H1 (cell line): ENCODE measurements at regions not wholly inside any gene's neighbourhood (a gene's known extent, or its start where the extent isn't known, plus 50 kb on each side); places are given as distances from the start of the nearest gene placed in this dataset.

Experiments
- CTCF ChIA-PET: fragments of 300-600 bp; sonication (Branson Sonifier 250); formaldehyde crosslinking; loops from one replicate; lab custom pipeline; 2021; ENCODE audit not compliant: partially characterized antibody; lab: Charles Lee
- POLR2A ChIA-PET: fragments of 300-600 bp; sonication (Branson Sonifier 250); formaldehyde crosslinking; loops from one replicate; lab custom pipeline; 2021; ENCODE audit warnings: inconsistent platforms; ENCODE audit not compliant: partially characterized antibody; lab: Charles Lee
- DNase-seq, 2 experiments: peaks; one replicate each; pipeline versions ENCODE4 v3.0.0 to v3.0.0-alpha.2; 2010 to 2022; ENCODE audit warnings: low spot score in 2 of 2, low read depth in 1 of 2, mixed read lengths in 1 of 2
- FAIRE-seq: peaks from 2 replicates; lab custom pipeline; 2011; peaks lifted over from hg19 to GRCh38; lab: Jason Lieb, UNC
- H2AFZ ChIP-seq: 2 replicates; pipeline ENCODE4 v1.8.1; 2012; ENCODE audit warnings: low read length, inconsistent platforms
- H2AK5ac ChIP-seq: 2 replicates; pipeline ENCODE4 v1.6.1; 2013; ENCODE audit warnings: low read depth, low read length
- H2BK120ac ChIP-seq: replicated peaks from 2 replicates; pipeline ENCODE3; 2013; ENCODE audit warnings: low read depth, low read length, inconsistent platforms
- H2BK12ac ChIP-seq: 2 replicates; pipeline ENCODE4 v1.6.1; 2013; ENCODE audit warnings: low read depth, low read length
- H2BK15ac ChIP-seq: 2 replicates; pipeline ENCODE4 v1.6.1; 2013; ENCODE audit warnings: low read length
- H2BK20ac ChIP-seq: 2 replicates; pipeline ENCODE4 v1.6.1; 2013; ENCODE audit warnings: low read length
- H2BK5ac ChIP-seq: 2 replicates; pipeline ENCODE4 v1.6.1; 2013; ENCODE audit warnings: low read depth, low read length
- H3K14ac ChIP-seq: 2 replicates; pipeline ENCODE4 v1.6.1; 2013; ENCODE audit warnings: inconsistent platforms; ENCODE audit not compliant: insufficient read length
- H3K18ac ChIP-seq: 2 replicates; pipeline ENCODE4 v1.6.1; 2013; ENCODE audit warnings: low read length; ENCODE audit errors: extremely low read depth
- H3K23ac ChIP-seq: 2 replicates; pipeline ENCODE4 v1.6.1; 2013; ENCODE audit warnings: inconsistent platforms; ENCODE audit not compliant: insufficient read length
- H3K23me2 ChIP-seq: 2 replicates; pipeline ENCODE4 v1.6.1; 2013; ENCODE audit warnings: low read depth, low read length
- H3K27ac ChIP-seq: 2 replicates; pipeline ENCODE4 v1.6.1; 2011; ENCODE audit warnings: low read depth, low read length, inconsistent platforms
- H3K27me3 ChIP-seq, 4 experiments: replicated peaks in 1 of 4; 1 replicate in 1 of 4; 2 replicates in 3 of 4; pipeline versions ENCODE4 v1.6.1 to v1.8.1; 2011 to 2013; ENCODE audit warnings: low read length in 3 of 4, mild to moderate bottlenecking in 3 of 4, inconsistent platforms in 2 of 4, mixed read lengths in 2 of 4, moderate library complexity in 1 of 4; ENCODE audit not compliant: control insufficient read depth in 3 of 4, insufficient read depth in 3 of 4; ENCODE audit errors: extremely low read depth in 1 of 4
- H3K36me3 ChIP-seq, 4 experiments: 2 replicates each; pipeline versions ENCODE4 v1.6.1 to v1.8.1; 2011 to 2013; ENCODE audit warnings: mild to moderate bottlenecking in 4 of 4, low read length in 3 of 4, moderate library complexity in 2 of 4, control low read depth in 1 of 4, inconsistent platforms in 1 of 4; ENCODE audit not compliant: insufficient read depth in 4 of 4, control insufficient read depth in 2 of 4
- H3K4ac ChIP-seq: replicated peaks from 2 replicates; pipeline ENCODE3; 2013; ENCODE audit warnings: low read length, low read depth, mixed read lengths, inconsistent platforms; ENCODE audit not compliant: insufficient read length
- H3K4me1 ChIP-seq, 4 experiments: replicated peaks in 1 of 4; 1 replicate in 1 of 4; 2 replicates in 3 of 4; pipeline versions ENCODE4 v1.6.1 to v1.8.1; 2011 to 2013; ENCODE audit warnings: low read length in 3 of 4, inconsistent platforms in 2 of 4, mixed read lengths in 1 of 4; ENCODE audit not compliant: insufficient read depth in 4 of 4, control insufficient read depth in 3 of 4
- H3K4me2 ChIP-seq, 2 experiments: 2 replicates each; pipeline versions ENCODE4 v1.6.1 to v1.8.1; 2011 to 2013; ENCODE audit warnings: low read depth in 2 of 2, low read length in 2 of 2, control low read depth in 1 of 2, inconsistent platforms in 1 of 2, mild to moderate bottlenecking in 1 of 2; ENCODE audit not compliant: insufficient read depth in 1 of 2
- H3K4me3 ChIP-seq, 4 experiments: fragments of 200-600, 300-600 bp in 1 of 4; sonication (generic), shearing (Covaris generic), sonication (Bioruptor Twin) in 1 of 4; 2 replicates each; pipeline versions ENCODE4 v1.5.1 to v1.8.1; 2011 to 2016; ENCODE audit warnings: low read length in 4 of 4, low read depth in 3 of 4, control low read depth in 2 of 4, inconsistent platforms in 2 of 4, mild to moderate bottlenecking in 2 of 4, mixed read lengths in 1 of 4, moderate library complexity in 1 of 4; ENCODE audit not compliant: insufficient read depth in 2 of 4; ENCODE audit errors: extremely low read depth in 1 of 4
- H3K56ac ChIP-seq: replicated peaks from 2 replicates; pipeline ENCODE3; 2013; ENCODE audit warnings: low read depth, mild to moderate bottlenecking, mixed read lengths, low read length, inconsistent platforms; ENCODE audit not compliant: insufficient read length
- H3K79me1 ChIP-seq: 2 replicates; pipeline ENCODE4 v1.6.1; 2013; ENCODE audit warnings: low read depth, low read length, control low read depth
- H3K79me2 ChIP-seq, 2 experiments: 2 replicates each; pipeline versions ENCODE4 v1.6.1 to v1.8.1; 2012 to 2013; ENCODE audit warnings: low read length in 2 of 2, mild to moderate bottlenecking in 2 of 2, inconsistent platforms in 1 of 2; ENCODE audit not compliant: insufficient read depth in 2 of 2, control insufficient read depth in 1 of 2
- H3K9ac ChIP-seq, 4 experiments: replicated peaks in 1 of 4; 1 replicate in 1 of 4; 2 replicates in 3 of 4; pipeline versions ENCODE4 v1.6.1 to v1.8.1; 2011 to 2013; ENCODE audit warnings: low read depth in 3 of 4, low read length in 3 of 4, control low read depth in 2 of 4, mild to moderate bottlenecking in 2 of 4, moderate library complexity in 2 of 4, inconsistent platforms in 1 of 4; ENCODE audit errors: extremely low read depth in 1 of 4
- H3K9me3 ChIP-seq, 2 experiments: 2 replicates each; pipeline versions ENCODE4 v1.6.1 to v1.8.1; 2012 to 2013; ENCODE audit warnings: mild to moderate bottlenecking in 2 of 2, moderate library complexity in 2 of 2, control low read depth in 1 of 2, inconsistent platforms in 1 of 2, low read depth in 1 of 2, low read length in 1 of 2, mixed read lengths in 1 of 2; ENCODE audit not compliant: insufficient read depth in 2 of 2
- H4K20me1 ChIP-seq, 2 experiments: replicated peaks in 1 of 2; 2 replicates each; pipeline versions ENCODE3 to v1.8.1; 2011 to 2013; ENCODE audit warnings: inconsistent platforms in 2 of 2, low read length in 2 of 2, mild to moderate bottlenecking in 1 of 2; ENCODE audit not compliant: insufficient read depth in 2 of 2, control insufficient read depth in 1 of 2
- H4K5ac ChIP-seq: 2 replicates; pipeline ENCODE4 v1.6.1; 2013; ENCODE audit warnings: low read length, low read depth, mixed read lengths, inconsistent platforms; ENCODE audit not compliant: insufficient read length
- H4K8ac ChIP-seq: 2 replicates; pipeline ENCODE4 v1.8.0; 2013; ENCODE audit warnings: mild to moderate bottlenecking, moderate library complexity, low read length, inconsistent platforms; ENCODE audit not compliant: insufficient read depth; ENCODE audit errors: extremely low read depth
- H4K91ac ChIP-seq: replicated peaks from 2 replicates; pipeline ENCODE3; 2013; ENCODE audit warnings: low read length, mixed read lengths, inconsistent platforms; ENCODE audit not compliant: insufficient read length
- NANOG ChIP-seq: IDR thresholded peaks from 2 replicates; pipeline ENCODE4 v1.6.1; 2011; ENCODE audit warnings: low read length, low read depth, mild to moderate bottlenecking, inconsistent platforms; ENCODE audit not compliant: insufficient read depth, poor library complexity, severe bottlenecking
- SP4 ChIP-seq: IDR thresholded peaks from 2 replicates; pipeline ENCODE4 v1.6.1; 2012; ENCODE audit warnings: low read length, inconsistent platforms
- WGBS, 2 experiments: shearing (Covaris generic) in 1 of 2; methylation state at CpG; one replicate each; pipeline versions ENCODE4 v1.1.6 to v1.1.7; 2013 to 2015; ENCODE audit warnings: low lambda C conversion rate in 2 of 2, mixed read lengths in 2 of 2, inconsistent platforms in 1 of 2, low coverage in 1 of 2, missing lambda C conversion rate in 1 of 2; ENCODE audit not compliant: insufficient replicate concordance in 2 of 2, insufficient coverage in 1 of 2, insufficient read length in 1 of 2; ENCODE audit errors: extremely low coverage in 1 of 2, missing lambda C conversion rate in 1 of 2; 5-methylcytosine and 5-hydroxymethylcytosine counted together

DNA sequence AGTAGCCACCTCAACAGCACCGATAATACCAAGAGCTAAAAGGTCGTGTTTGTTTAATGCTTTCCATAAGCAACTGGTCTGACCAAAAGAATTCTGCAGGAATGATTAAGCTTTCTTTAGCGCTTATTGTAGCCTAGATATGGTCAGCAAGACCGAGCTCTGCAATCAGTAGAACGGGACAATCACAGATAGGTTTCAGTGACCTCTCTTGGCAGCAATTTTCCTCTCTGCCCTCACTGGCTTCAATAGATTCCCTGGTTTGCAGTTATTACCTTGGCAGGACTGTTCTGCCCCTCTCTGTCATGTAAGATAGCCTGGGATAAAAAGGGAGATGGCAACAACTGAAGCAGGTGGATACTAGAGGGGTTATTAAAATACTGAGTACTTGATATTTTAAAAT is 337.1 kb upstream of the NECTIN3 start:
- H4K20me1 ChIP-seq: no peaks in the 10 kb centered on the region
- no peak overlapping the region for H3K23ac ChIP-seq
- no peaks in the 10 kb centered on the region for H3K4me1 ChIP-seq
- H3K9ac ChIP-seq: no peak overlapping the region
- POLR2A ChIA-PET: no interaction called here
- CTCF ChIA-PET: no interaction called here
- no peaks in the 10 kb centered on the region for H3K27me3 ChIP-seq
- no peak overlapping the region for H2BK15ac ChIP-seq
- H2BK20ac ChIP-seq: no peak overlapping the region
- no peak overlapping the region for H3K27ac ChIP-seq
- H3K36me3 ChIP-seq: no peaks in the 10 kb centered on the region
- H3K4me3 ChIP-seq: no peak overlapping the region
- no peak overlapping the region for H4K5ac ChIP-seq
- H2BK12ac ChIP-seq: no peak overlapping the region
- H3K4ac ChIP-seq: no peak overlapping the region
- no peaks in the 10 kb centered on the region for H3K9me3 ChIP-seq
- no peak overlapping the region for H3K14ac ChIP-seq
- H3K79me1 ChIP-seq: no peaks in the 10 kb centered on the region
- no peak overlapping the region for H2BK120ac ChIP-seq
- 90% methylated on average over 5 of the region's 5 CpGs; no CpG with 5 or more reads in 1 of the 2 experiments for WGBS, 2 experiments
- H2AFZ ChIP-seq: no peak overlapping the region
- no peak overlapping the region for H3K4me2 ChIP-seq
- no peak overlapping the region for H3K56ac ChIP-seq
- no peak for DNase-seq
- H4K91ac ChIP-seq: no peak overlapping the region
- no peak overlapping the region for H3K18ac ChIP-seq
- no peak for FAIRE-seq
- H4K8ac ChIP-seq: no peak overlapping the region
- no peaks in the 10 kb centered on the region for H3K23me2 ChIP-seq
- H2BK5ac ChIP-seq: no peak overlapping the region
- no peak overlapping the region for H2AK5ac ChIP-seq
- H3K79me2 ChIP-seq: no peaks in the 10 kb centered on the region
- TF ChIP-seq NANOG (no peak), SP4 (no peak)
